Kidney glomerular epithelial cell (primary cell): ENCODE measurements at regions not wholly inside any gene's neighbourhood (a gene's known extent, or its start where the extent isn't known, plus 50 kb on each side); places are given as distances from the start of the nearest gene placed in this dataset.
A peak's percentile ranks its signal among the peaks of the same experiment; 100 is the strongest.

ENCODE experiments used
- DNase-seq: peaks from one replicate; lab custom pipeline; 2025; lab: John Stamatoyannopoulos, UW

GRCh38 chr7:25360451-25360850 lies 132.2 kb upstream of the NPVF start:
- peak; percentile 10 for DNase-seq

GRCh38 chr7:25361387-25361786 lies 133.1 kb upstream of the NPVF start:
- no peak for DNase-seq

DNA sequence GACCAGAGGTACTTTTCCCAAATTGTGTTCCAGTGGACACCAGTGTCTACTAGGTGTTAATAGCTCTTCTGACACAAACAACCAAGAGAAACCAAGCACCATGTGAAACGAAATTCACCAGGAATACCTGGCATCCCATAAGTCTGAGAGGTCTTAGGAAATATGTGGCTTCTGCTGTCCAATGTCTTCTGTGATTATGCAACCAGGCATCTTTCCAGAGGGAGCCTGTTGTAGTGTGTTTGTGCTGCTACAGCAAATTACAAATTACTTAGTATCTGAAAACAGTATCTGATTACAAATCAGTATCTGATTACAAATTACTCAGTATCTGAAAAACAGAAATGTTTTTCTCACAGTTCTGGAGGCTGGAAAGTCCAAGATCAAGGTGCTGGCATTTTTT lies 133.6 kb upstream of the NPVF start:
- DNase-seq = no peak

GRCh38 chr7:25368599-25369201 lies 140.4 kb upstream of the NPVF start:
- no peak for DNase-seq

- DNase-seq = no peak
These were observed 141.5 kb upstream of the NPVF start for GRCh38 chr7:25369786-25370185.

DNA sequence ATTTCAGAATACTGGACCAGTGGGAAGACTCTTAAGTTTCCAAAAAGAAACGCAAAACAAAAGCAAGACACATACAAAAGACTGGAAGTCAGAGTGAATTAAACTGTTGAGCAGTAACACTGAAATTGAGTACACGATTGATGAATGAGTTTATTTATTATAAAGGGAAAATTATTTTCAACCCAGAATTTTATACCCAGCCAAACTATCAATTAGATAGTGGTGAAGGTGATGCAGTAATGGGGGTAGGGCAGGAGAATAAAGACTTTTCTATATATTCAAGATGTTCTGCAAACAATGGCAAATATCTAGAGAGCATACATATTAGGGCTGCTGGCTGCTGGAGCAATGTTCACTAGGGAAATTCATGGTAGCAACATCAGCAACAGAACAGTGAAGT lies 143.7 kb upstream of the NPVF start:
- no peak for DNase-seq

DNA sequence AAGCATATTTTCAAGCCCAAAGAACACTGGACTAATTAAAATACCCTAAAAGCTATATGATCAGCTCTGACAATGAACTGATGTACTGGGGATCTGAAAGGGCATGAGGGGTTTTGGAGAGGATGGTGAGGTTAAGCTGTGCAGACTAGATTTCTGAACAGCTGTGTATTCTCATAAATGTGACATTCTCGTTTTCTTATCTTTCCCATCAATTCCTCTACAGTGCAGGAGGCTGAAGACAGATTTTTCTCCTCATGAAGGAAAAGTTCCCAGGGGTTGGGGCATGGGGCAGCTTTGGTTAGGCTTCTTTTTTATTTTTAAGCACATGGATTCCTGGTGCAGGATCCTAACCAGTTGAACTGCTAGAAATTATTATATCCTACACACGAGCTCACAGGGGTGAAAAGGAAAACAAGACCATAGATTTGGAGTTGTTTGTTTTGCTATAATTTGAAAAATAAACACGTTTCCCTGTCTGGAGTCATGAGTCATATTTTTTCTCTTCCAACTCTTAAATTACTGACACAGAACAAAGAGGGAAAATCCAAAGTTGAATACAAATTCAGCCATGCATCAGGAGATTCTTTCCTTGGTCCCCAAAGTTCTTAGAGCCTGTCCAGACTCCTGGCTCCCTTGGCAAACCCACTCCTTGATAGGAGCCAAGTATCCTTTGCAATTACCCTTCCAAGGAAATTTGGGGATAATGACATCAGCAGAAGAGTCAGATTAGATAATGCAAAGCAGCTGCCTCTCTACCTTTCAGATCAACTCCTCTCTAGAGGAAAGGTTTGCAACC lies 147.7 kb upstream of the NPVF start:
- DNase-seq = peak; percentile 30

GRCh38 chr7:25379351-25380300 lies 151.3 kb upstream of the NPVF start:
- peak; percentile 32 for DNase-seq

DNA sequence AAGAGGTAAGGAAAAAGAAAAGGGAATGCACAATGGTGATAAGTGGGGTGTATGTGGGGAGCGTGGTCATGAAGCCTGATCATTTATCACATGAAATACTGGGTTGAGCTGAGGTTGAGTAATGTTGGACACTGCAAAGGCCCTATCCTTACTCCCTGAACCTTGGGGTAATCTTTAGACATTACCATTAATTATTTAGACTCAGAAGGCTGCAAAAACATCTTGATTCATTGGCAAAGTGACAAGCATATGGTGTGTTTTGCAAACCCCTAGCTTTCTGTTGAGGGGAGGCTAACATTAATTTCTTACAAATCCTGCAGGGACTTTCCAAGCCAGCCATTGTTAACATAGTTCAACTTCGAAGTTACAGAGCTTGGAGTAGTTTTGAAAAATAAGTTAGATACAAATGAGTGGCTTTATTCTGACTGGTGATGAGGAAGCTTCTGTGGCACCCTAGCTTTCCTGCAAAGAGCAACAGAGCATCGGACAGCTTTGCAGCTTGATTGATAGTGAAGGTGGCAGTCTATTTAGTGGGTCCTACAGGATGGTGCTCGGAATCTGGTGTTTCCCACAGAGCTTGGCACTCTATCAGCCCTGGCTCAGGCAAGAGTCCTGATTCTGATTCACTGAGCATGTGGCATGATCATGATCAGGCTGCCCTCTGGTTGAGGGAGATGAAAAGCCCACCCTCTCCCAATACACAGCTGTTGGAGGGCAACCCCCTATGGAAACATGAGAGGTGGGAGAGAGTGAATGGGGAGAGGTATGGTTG lies 153.7 kb upstream of the NPVF start:
- peak; percentile 18 for DNase-seq

- DNase-seq = no peak
These were observed 154.6 kb upstream of the NPVF start for GRCh38 chr7:25382869-25383268.

- no peak for DNase-seq
These were observed 155.1 kb upstream of the NPVF start for GRCh38 chr7:25383402-25383801.

DNA sequence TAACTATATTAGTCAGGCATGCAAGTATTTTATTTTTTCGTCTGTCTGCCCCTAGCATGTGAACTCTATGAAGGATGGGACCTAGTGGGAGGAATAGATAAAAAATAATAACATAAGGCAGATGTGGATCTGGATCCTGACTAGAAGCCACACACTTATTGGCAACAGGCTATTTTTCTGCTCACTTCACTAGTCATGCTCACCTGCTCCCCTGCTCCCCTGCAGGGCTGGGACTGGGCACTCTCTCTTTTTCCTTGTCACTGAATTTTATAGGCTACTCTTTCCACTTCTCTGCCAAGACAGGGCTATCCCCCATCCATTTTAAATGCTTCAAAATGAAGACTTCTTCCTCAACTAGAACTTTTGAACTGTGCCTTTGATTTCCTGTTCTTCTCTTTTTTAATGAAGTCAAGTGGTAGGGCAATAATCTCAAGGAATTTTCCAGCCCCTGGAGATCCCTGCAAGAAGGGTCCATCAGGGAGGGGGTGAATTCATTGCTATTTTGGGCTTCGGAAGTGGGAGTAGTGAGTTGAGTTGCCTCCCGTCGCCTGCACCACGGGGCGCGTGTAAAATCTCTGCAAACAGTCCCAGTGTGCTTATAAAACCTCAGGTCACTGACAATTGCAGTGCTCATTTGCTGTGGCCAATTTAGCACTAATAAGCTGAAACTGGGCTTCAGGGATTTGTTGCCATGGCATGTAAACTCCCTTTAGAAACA lies 156.7 kb upstream of the NPVF start:
- no peak for DNase-seq

GRCh38 chr7:25385506-25386136 lies 157.3 kb upstream of the NPVF start:
- DNase-seq = no peak

DNA sequence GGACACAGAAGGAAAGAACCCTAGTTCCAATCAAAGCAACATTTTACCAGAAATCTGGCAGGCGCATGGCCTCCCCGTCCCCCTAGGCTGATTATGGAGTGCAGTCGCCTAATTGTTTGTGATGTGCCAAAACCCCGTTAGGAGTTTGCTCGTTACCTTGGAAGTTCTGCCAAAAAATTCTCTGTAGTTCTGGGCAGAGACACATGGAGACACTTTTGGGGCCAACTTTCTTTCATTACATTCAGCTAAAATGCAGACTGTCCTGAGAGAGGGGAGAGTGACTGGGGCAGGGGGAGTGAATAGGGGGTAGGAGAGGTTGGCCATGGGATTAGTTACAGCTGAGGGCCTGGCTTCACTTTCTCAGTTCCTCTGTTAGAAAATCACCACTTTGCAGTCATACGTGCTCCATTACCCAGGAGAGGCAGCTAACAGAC lies 158.0 kb upstream of the NPVF start:
- DNase-seq = no peak

DNA sequence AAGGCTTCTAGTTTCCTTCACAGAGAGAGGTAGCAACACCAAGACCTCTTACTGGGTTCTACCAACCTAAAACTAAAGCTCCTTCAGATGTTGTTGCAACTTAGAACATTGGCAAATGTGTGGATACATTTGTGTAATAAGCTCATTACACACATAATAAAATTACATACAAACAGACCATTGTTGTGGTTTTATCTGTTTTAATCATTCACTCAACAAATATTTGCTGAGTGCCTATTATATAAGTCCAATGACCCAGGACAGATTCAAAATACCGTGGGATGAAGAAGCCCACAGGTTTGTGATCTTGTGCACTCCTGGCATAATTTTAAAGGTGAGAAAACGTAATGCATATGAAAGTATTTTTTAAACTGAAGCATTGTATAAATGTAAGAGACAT lies 160.4 kb upstream of the NPVF start:
- no peak for DNase-seq

DNA sequence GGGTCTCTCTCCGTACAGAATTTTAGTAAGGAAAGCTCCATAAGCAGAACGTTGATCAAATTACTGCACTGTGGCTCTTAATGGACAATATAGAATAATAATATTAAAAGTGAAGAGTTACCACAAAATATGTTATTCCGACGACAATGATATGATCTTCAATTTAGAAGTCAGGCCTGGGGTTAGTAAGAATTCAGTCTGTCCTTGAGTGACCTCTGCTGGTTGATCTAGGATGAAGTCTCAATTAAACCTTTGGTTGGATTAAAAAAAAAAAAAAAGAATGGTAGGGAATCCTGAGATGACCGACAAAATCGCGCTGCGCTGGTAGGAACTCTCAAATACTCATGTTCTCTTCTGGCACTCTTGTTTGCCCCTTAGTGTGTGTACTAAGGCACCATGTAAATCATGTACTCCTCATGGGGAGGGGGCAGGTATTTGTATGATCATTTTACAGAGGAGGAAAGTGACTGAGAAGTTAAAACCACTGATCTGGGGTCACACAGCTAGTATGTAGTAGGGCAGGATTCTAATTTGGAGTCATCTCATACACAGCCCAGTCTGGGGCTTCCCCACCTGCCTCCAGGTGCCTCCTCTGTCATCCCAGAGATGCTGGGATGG lies 161.3 kb upstream of the NPVF start:
- peak; percentile 49 for DNase-seq

DNA sequence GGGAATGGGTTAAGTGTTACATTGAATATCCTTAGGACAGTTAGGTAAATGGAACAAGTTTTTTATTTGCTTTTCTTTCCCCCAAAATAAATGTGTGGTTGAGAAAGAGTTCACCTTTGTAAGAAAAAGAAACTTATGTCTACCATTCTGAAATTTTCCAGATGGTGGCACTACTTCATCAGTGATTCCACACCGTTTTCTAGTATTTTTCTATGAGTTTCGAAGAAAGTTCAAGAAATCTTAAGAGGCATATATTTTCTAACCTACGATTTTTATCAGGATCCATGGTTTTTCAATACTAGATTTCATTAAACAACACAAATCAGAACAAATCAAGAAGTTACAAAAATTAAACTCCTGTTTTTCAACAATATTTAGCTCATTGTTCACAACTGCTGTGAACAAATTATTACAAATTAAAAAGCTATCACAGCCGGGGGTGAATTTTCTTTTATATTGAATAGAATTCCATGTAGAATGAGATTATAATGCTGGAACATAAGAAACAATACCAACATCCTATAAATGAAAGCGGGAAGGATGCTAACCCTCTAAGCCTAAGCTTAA lies 163.1 kb upstream of the NPVF start:
- peak; percentile 60 for DNase-seq

DNA sequence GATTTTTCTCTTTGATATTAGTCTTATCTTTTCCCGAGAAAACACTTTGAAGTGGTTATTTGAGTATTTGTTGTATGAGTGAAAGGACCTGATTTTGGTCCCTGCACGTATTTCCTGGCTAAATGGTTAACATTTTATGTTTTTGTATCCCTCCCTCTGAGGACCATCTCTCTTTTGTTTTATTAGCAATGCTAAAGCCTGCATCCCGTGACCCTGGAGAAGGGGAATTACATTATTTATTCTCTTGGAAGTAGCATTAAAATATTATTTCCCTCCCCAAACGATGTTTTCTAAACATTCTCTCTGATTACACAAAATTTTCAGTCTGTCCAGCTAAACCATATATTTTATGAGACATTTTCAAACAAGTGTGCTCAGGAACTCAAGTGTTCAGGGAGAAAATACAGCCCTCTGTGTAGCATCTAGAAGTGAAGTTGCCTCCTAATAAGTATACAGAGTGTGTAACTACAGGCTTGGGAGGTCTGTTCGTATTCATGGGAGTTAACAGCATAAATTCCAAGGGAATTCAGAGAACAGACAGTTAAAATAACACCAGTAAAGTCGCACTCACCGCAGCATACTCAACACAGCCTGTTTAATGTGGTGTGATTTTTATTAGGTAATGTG lies 163.8 kb upstream of the NPVF start:
- DNase-seq = no peak

DNA sequence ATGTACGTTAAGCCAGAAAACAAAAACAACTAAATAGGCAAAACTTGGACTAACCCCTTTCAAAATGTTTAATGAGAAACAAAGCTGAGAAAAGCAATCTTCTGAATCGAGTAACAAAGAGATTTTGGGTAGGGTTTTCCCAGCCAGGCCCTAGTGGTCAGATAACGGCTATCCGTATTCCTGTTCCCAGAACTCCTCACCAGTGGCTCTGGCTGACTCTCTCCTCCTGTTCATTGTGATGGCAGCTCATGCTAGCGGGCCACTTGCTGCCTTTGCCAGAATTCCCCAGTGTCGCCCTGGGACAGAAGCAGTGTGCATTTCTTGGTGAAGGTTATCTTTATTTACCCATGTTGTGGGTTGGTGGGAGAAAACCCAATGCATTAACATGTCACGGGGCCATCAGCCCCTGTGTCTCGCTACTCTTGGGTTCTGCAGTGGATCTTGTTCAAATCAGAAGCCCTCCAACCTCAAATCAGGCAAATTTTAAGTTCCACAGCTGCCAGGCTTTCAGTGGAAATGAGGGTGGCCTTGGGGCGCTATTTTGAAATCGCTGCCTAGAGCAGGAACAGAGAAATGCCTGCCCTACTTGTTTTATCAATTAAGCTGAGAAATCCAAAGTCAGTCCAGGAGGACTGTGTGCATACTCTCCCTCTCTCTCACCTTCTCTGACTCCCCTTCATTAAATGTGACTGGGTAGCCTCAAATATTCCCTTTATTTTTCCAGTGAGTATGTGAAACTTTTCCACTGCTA lies 164.5 kb upstream of the NPVF start:
- DNase-seq = no peak
